Tibial nerve (tissue), 3 donors: ENCODE measurements at regions not wholly inside any gene's neighbourhood (a gene's known extent, or its start where the extent isn't known, plus 50 kb on each side); places are given as distances from the start of the nearest gene placed in this dataset.

ENCODE experiments used
- CTCF ChIP-seq, 5 experiments: fragments of 200-600 bp in 3 of 5; fragments of 450-650 bp in 2 of 5; sonication (generic) in 3 of 5; IDR thresholded peaks; one replicate each; pipeline ENCODE4 v1.5.1; 2016 to 2019; ENCODE audit warnings: antibody characterized with exemption in 5 of 5, mild to moderate bottlenecking in 3 of 5, moderate library complexity in 2 of 5
- POLR2A ChIP-seq, 2 donors: fragments of 450-650 bp; IDR thresholded peaks; one replicate each; pipeline ENCODE4 v1.6.1; 2017; ENCODE audit warnings: antibody characterized with exemption in 2 of 2, mild to moderate bottlenecking in 2 of 2, moderate library complexity in 2 of 2

- TF ChIP-seq CTCF (IDR thresholded peaks at IDR 0.05) (no peak), POLR2A (IDR thresholded peaks at IDR 0.05) (no peak)
Measured at GRCh38 chr16:7124242-7124641, 208.4 kb upstream of the RBFOX1 start.
